Esophagus squamous epithelium (tissue), 5 donors: ENCODE measurements at regions not wholly inside any gene's neighbourhood (a gene's known extent, or its start where the extent isn't known, plus 50 kb on each side); places are given as distances from the start of the nearest gene placed in this dataset.

Experiments used
- DNase-seq: peaks from one replicate; lab custom pipeline; 2025; lab: John Stamatoyannopoulos, UW
- H3K27ac ChIP-seq, 4 donors: fragments of 200-600 bp; sonication (generic); one replicate each; pipeline ENCODE4 v1.5.1; 2016 to 2019; ENCODE audit warnings: mild to moderate bottlenecking in 1 of 4
- H3K27me3 ChIP-seq, 4 donors: fragments of 200-600 bp; sonication (generic); 1 replicate in 3 of 4; 2 replicates in 1 of 4; pipeline versions ENCODE4 v1.5.1 to v1.6.0; 2017 to 2021; ENCODE audit warnings: antibody characterized with exemption in 1 of 4
- H3K36me3 ChIP-seq, 3 donors: fragments of 200-600 bp; sonication (generic); one replicate each; pipeline ENCODE4 v1.5.1; 2016 to 2019
- H3K4me1 ChIP-seq, 3 donors: fragments of 200-600 bp; sonication (generic); one replicate each; pipeline ENCODE4 v1.5.1; 2017 to 2019
- H3K4me3 ChIP-seq, 4 donors: fragments of 200-600 bp; sonication (generic); 1 replicate in 3 of 4; 2 replicates in 1 of 4; pipeline ENCODE4 v1.5.1; 2016 to 2019; ENCODE audit warnings: mild to moderate bottlenecking in 2 of 4, moderate library complexity in 1 of 4
- H3K9me3 ChIP-seq, 3 donors: fragments of 200-600 bp; sonication (generic); one replicate each; pipeline ENCODE4 v1.5.1; 2016 to 2019
- POLR2A ChIP-seq, 4 donors: fragments of 450-650 bp; IDR thresholded peaks; one replicate each; pipeline ENCODE4 v1.6.1; 2017; ENCODE audit warnings: antibody characterized with exemption in 4 of 4, mild to moderate bottlenecking in 4 of 4, moderate library complexity in 3 of 4
- WGBS, 2 donors: methylation state at CpG; one replicate each; pipeline ENCODE4 v1.1.5; 2018; 5-methylcytosine and 5-hydroxymethylcytosine counted together
- intact Hi-C: fragments of 100-400 bp; cut with DNase I; formaldehyde crosslinking; loops from one replicate; pipeline ENCODE4 v1.15.0; 2022
- TF ChIP-seq, protein P1 (sequence below), 6 experiments: fragments of 450-650 bp in 4 of 6; fragments of 200-600 bp in 2 of 6; sonication (generic) in 2 of 6; IDR thresholded peaks; one replicate each; pipeline ENCODE4 v1.5.1; 2016 to 2019; ENCODE audit warnings: antibody characterized with exemption in 6 of 6, mild to moderate bottlenecking in 4 of 6, moderate library complexity in 4 of 6
- donor health status: DM: yes; HTN: yes; CAD: no.

DNA sequence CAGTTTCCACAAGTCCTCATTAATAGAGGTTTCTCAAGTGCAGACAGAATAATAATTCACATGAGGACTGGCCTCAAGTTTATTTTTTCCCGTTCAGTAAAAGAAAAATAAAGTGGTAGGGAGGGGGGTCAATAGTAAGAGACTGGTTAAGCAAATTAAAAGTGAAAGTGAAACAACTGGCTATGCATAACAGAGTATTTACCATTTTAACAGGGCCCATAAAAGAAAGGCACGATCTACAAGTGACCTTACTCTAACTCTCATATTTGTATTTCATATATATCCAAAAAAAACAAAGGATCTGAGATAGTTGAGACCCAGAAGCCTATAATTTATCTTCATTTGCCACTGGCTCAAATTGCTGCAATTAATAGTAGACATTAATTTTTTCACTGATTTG, 686.3 kb downstream of the NTRK3 start:
- TF ChIP-seq POLR2A (IDR thresholded peaks at IDR 0.05), result no peak
- TF ChIP-seq, protein P1, sequence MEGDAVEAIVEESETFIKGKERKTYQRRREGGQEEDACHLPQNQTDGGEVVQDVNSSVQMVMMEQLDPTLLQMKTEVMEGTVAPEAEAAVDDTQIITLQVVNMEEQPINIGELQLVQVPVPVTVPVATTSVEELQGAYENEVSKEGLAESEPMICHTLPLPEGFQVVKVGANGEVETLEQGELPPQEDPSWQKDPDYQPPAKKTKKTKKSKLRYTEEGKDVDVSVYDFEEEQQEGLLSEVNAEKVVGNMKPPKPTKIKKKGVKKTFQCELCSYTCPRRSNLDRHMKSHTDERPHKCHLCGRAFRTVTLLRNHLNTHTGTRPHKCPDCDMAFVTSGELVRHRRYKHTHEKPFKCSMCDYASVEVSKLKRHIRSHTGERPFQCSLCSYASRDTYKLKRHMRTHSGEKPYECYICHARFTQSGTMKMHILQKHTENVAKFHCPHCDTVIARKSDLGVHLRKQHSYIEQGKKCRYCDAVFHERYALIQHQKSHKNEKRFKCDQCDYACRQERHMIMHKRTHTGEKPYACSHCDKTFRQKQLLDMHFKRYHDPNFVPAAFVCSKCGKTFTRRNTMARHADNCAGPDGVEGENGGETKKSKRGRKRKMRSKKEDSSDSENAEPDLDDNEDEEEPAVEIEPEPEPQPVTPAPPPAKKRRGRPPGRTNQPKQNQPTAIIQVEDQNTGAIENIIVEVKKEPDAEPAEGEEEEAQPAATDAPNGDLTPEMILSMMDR (IDR thresholded peaks at IDR 0.05), result no peak
- Histone ChIP-seq H3K4me3 (peak overlapping the region in 1 of 4 donors; percentile 25), H3K36me3 (no peaks in the 10 kb centered on the region), H3K4me1 (peaks cover 0 to 6% (median 0%) of the 10 kb centered on the region in 3 donors), H3K27ac (no peak overlapping the region), H3K27me3 (no peaks in the 10 kb centered on the region), H3K9me3 (no peaks in the 10 kb centered on the region)
- 15 to 17% methylated on average over 2 of the region's 2 CpGs for WGBS, 2 donors
- intact Hi-C loops, result no loop called here
- no peak for DNase-seq

DNA sequence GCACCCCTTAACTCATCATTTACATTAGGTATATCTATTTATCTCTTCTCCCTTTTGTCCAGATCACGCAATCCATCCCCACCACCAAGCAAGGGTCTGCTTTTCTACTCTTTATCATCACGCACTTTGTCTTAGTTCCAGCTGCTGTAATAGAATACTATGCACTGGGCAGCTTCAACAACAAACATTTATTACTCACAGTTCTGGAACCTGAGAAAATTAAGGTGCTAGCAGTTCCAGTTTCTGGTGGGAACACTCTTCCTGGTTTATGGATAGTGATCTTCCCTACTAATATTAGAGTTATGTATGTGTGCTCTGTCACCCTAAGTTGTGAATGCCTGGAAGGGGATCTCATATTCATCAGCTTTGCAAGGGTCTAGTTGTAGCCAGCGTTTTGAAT, 687.0 kb downstream of the NTRK3 start:
- Histone ChIP-seq H3K9me3 (no peaks in the 10 kb centered on the region), H3K27ac (no peak overlapping the region), H3K4me1 (peaks cover 0 to 6% (median 0%) of the 10 kb centered on the region in 3 donors), H3K4me3 (no peak overlapping the region), H3K27me3 (no peaks in the 10 kb centered on the region), H3K36me3 (no peaks in the 10 kb centered on the region)
- intact Hi-C loops, result no loop called here
- WGBS, 2 donors, result 90 to 92% methylated on average over 3 of the region's 3 CpGs
- TF ChIP-seq, protein P1 (IDR thresholded peaks at IDR 0.05), result no peak
- no peak for TF ChIP-seq POLR2A (IDR thresholded peaks at IDR 0.05)
- no peak for DNase-seq

DNA sequence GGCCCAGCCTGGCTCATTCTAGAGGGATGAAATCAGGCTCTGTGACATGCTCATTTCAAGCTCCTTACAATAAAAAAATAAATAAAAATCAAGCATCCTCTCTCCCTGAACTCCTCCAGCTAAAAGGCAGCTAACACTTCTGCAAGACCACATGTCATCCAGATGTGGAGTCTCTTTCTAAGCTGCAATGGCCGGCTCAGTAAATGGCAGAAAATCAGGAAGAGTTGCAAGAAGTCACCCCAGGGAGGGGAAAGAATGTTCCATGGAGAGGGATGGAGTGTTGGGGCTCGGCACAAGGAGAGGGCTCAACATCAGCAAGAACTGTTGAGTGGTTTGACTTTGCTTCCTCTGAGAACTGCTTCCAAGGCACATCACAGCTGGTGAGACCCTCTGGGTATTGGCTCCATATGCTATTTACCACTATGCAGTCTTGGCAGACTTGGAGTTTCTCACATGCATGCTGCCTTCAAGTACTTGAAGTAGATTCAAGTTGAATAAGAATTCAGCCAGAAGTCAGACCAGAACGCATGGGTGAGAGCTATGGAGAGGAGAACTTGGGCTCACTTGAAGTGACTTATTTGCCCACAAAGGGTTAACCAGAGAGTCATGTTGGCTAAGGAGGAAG, 689.0 kb downstream of the NTRK3 start:
- Histone ChIP-seq H3K4me1 (peaks cover 0 to 6% (median 0%) of the 10 kb centered on the region in 3 donors), H3K4me3 (no peak overlapping the region), H3K9me3 (no peaks in the 10 kb centered on the region), H3K27ac (no peak overlapping the region), H3K27me3 (no peaks in the 10 kb centered on the region), H3K36me3 (no peaks in the 10 kb centered on the region)
- intact Hi-C loops, result no loop called here
- DNase-seq, result no peak
- no peak for TF ChIP-seq POLR2A (IDR thresholded peaks at IDR 0.05)
- TF ChIP-seq, protein P1 (IDR thresholded peaks at IDR 0.05), result no peak
- 40 to 80% methylated on average over 2 to 3 of the region's 3 CpGs for WGBS, 2 donors

DNA sequence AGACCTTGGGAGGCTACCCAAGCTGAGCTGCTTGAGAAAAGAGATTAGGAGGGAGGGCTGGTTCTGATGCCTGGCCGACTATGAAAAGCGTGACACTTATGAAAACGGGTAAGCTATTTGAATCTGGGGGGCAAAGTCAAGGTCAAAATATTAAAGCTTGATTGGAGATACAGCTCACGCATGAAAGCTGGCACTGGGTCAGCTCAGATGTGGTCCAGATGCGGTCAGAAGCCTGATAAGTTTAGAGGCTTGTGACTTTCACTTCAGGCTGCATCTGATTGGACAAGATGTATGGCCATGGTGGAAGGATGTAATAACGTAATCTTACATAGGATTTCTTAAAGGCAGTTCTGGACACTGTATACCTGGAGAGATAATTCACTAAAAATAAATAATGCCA, 690.3 kb downstream of the NTRK3 start:
- WGBS, 2 donors, result 59 to 73% methylated on average over 6 of the region's 6 CpGs
- no peak for DNase-seq
- TF ChIP-seq, protein P1 (IDR thresholded peaks at IDR 0.05), result no peak
- TF ChIP-seq POLR2A (IDR thresholded peaks at IDR 0.05), result no peak
- intact Hi-C loops, result no loop called here
- no peak overlapping the region for H3K4me3 ChIP-seq
- H3K4me1 ChIP-seq, result peaks cover 0 to 6% (median 0%) of the 10 kb centered on the region in 3 donors
- no peak overlapping the region for H3K27ac ChIP-seq
- no peaks in the 10 kb centered on the region for H3K36me3 ChIP-seq
- no peaks in the 10 kb centered on the region for H3K27me3 ChIP-seq
- no peaks in the 10 kb centered on the region for H3K9me3 ChIP-seq

DNA sequence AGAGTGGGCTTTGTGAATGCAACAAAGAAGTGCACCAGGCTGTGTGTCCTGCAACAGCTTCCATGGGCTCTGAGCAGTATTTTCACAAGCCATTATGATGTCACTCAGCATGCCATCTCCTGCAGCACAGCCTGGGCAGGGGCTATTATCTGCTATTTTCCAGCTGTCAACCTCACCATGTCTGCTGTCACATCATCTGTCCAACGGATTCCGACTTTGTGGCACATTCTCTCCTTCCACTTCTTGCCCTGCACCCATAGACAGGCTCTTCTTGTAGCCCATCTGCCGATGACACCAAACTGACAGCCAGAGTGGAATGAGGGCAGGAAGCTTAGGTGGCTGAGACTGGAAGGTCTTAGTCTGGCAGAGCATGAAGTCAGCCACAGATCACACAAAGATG, 691.9 kb downstream of the NTRK3 start:
- DNase-seq, result no peak
- 75 to 80% methylated on average over 1 to 3 of the region's 3 CpGs for WGBS, 2 donors
- TF ChIP-seq, protein P1 (IDR thresholded peaks at IDR 0.05), result no peak
- no peak for TF ChIP-seq POLR2A (IDR thresholded peaks at IDR 0.05)
- Histone ChIP-seq H3K27ac (no peak overlapping the region), H3K9me3 (no peaks in the 10 kb centered on the region), H3K4me1 (no peaks in the 10 kb centered on the region), H3K4me3 (no peak overlapping the region), H3K36me3 (no peaks in the 10 kb centered on the region), H3K27me3 (no peaks in the 10 kb centered on the region)
- intact Hi-C loops, result no loop called here
